ENCODE measurements at regions not wholly inside any gene's neighbourhood (a gene's known extent, or its start where the extent isn't known, plus 50 kb on each side); places are given as distances from the start of the nearest gene placed in this dataset.

DNA sequence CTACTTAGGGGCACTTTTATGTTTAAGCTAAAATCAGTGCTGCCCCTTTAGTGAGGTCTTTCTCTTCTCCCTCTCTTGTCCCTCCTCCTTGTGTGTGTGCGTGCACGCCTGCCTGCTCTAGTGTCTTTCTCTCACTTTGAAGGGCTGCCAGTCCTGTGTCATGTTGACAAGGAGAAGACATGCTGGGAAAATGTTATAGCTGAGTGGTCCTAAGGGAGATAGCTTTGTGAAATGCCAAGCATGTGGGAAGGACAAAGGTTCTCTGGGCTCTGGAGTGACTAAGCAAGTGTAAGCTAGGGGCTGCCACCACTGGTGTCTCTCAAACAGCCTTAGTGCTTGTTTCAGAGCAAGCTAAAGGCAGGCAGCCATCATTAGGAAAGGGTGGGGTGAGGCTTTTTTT, 108.4 kb downstream of the EMP1 start (continued):
- TF ChIP-seq HNF4G (IDR thresholded peaks at IDR 0.05), result no peak
- TF ChIP-seq GABPA (IDR thresholded peaks at IDR 0.05 in 1 of 2, conservative IDR thresholded peaks at IDR 0.05 in 1 of 2), result no peak
- TF ChIP-seq, protein P1, sequence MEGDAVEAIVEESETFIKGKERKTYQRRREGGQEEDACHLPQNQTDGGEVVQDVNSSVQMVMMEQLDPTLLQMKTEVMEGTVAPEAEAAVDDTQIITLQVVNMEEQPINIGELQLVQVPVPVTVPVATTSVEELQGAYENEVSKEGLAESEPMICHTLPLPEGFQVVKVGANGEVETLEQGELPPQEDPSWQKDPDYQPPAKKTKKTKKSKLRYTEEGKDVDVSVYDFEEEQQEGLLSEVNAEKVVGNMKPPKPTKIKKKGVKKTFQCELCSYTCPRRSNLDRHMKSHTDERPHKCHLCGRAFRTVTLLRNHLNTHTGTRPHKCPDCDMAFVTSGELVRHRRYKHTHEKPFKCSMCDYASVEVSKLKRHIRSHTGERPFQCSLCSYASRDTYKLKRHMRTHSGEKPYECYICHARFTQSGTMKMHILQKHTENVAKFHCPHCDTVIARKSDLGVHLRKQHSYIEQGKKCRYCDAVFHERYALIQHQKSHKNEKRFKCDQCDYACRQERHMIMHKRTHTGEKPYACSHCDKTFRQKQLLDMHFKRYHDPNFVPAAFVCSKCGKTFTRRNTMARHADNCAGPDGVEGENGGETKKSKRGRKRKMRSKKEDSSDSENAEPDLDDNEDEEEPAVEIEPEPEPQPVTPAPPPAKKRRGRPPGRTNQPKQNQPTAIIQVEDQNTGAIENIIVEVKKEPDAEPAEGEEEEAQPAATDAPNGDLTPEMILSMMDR (IDR thresholded peaks at IDR 0.05; ENCODE audit: low read depth, low read length, missing input control), result no peak
- no peak for TF ChIP-seq TAF1 (conservative IDR thresholded peaks at IDR 0.05)

DNA sequence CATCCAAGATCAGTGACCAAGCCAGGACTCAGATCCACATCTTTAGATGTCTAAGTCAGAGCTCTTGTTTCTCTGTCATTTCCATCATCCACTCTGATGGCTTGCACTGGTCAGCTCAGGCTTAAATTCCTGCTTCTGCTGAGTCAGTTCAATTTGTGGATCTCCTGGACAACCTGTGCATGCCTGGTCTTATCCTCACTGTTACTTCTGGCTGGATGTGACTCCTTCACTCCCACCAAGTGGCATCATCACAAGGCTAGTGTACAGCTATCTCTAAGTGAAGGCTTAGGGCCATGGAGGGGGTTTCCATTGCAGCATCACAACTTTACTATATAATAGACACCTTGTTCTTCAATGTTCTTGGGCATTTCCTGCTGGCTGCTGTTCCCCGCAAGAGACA, 102.9 kb downstream of the EMP1 start:
- no peak for TF ChIP-seq FOXA1 (IDR thresholded peaks at IDR 0.05)
- no peak for TF ChIP-seq YY1 (IDR thresholded peaks at IDR 0.05)
- TF ChIP-seq RXRA (IDR thresholded peaks at IDR 0.05), result no peak
- TF ChIP-seq, protein P2, sequence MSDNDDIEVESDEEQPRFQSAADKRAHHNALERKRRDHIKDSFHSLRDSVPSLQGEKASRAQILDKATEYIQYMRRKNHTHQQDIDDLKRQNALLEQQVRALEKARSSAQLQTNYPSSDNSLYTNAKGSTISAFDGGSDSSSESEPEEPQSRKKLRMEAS (IDR thresholded peaks at IDR 0.05), result no peak
- no peak for TF ChIP-seq FOXA2 (IDR thresholded peaks at IDR 0.05)
- TF ChIP-seq EGR1 (IDR thresholded peaks at IDR 0.05; ENCODE audit: low read depth in 2 of 2), result no peak
- no peak for TF ChIP-seq RAD21 (IDR thresholded peaks at IDR 0.05)
- TF ChIP-seq, protein P1 (IDR thresholded peaks at IDR 0.05; ENCODE audit: low read depth, low read length, missing input control), result no peak
- TF ChIP-seq HNF4G (IDR thresholded peaks at IDR 0.05), result no peak
- TF ChIP-seq, protein P3, sequence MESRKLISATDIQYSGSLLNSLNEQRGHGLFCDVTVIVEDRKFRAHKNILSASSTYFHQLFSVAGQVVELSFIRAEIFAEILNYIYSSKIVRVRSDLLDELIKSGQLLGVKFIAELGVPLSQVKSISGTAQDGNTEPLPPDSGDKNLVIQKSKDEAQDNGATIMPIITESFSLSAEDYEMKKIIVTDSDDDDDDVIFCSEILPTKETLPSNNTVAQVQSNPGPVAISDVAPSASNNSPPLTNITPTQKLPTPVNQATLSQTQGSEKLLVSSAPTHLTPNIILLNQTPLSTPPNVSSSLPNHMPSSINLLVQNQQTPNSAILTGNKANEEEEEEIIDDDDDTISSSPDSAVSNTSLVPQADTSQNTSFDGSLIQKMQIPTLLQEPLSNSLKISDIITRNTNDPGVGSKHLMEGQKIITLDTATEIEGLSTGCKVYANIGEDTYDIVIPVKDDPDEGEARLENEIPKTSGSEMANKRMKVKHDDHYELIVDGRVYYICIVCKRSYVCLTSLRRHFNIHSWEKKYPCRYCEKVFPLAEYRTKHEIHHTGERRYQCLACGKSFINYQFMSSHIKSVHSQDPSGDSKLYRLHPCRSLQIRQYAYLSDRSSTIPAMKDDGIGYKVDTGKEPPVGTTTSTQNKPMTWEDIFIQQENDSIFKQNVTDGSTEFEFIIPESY (IDR thresholded peaks at IDR 0.05), result no peak
- TF ChIP-seq GABPA (IDR thresholded peaks at IDR 0.05 in 1 of 2, conservative IDR thresholded peaks at IDR 0.05 in 1 of 2), result no peak
- no peak for TF ChIP-seq JUND (IDR thresholded peaks at IDR 0.05)
- TF ChIP-seq SP1 (IDR thresholded peaks at IDR 0.05), result no peak
- TF ChIP-seq, protein P4, sequence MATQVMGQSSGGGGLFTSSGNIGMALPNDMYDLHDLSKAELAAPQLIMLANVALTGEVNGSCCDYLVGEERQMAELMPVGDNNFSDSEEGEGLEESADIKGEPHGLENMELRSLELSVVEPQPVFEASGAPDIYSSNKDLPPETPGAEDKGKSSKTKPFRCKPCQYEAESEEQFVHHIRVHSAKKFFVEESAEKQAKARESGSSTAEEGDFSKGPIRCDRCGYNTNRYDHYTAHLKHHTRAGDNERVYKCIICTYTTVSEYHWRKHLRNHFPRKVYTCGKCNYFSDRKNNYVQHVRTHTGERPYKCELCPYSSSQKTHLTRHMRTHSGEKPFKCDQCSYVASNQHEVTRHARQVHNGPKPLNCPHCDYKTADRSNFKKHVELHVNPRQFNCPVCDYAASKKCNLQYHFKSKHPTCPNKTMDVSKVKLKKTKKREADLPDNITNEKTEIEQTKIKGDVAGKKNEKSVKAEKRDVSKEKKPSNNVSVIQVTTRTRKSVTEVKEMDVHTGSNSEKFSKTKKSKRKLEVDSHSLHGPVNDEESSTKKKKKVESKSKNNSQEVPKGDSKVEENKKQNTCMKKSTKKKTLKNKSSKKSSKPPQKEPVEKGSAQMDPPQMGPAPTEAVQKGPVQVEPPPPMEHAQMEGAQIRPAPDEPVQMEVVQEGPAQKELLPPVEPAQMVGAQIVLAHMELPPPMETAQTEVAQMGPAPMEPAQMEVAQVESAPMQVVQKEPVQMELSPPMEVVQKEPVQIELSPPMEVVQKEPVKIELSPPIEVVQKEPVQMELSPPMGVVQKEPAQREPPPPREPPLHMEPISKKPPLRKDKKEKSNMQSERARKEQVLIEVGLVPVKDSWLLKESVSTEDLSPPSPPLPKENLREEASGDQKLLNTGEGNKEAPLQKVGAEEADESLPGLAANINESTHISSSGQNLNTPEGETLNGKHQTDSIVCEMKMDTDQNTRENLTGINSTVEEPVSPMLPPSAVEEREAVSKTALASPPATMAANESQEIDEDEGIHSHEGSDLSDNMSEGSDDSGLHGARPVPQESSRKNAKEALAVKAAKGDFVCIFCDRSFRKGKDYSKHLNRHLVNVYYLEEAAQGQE (IDR thresholded peaks at IDR 0.05), result no peak
- no peaks in the 10 kb centered on the region for H3K36me3 ChIP-seq (ENCODE audit: control insufficient read depth in 4 of 4, insufficient read depth in 3 of 4, low read depth in 1 of 4, low read length in 3 of 4)
- H3K9ac ChIP-seq (ENCODE audit: low read depth in 1 of 2, low read length in 2 of 2), result no peak overlapping the region
- no peak overlapping the region for H3K4me3 ChIP-seq (ENCODE audit: low read depth in 1 of 3, low read length in 3 of 3)
- no peak overlapping the region for H3K27ac ChIP-seq (ENCODE audit: low read depth in 1 of 2, low read length in 2 of 2)
- no peaks in the 10 kb centered on the region for H3K9me3 ChIP-seq (ENCODE audit: control insufficient read depth in 4 of 4, low read length in 3 of 4)
- no peak for DNase-seq (ENCODE audit: low spot score)
- no peaks in the 10 kb centered on the region for H3K4me1 ChIP-seq (ENCODE audit: control insufficient read depth in 4 of 4, insufficient read depth in 4 of 4, low read length in 3 of 4)
- 93% methylated on average over 1 of the region's 1 CpG for WGBS
- H3K27me3 ChIP-seq (ENCODE audit: control insufficient read depth in 4 of 4, insufficient read depth in 4 of 4, low read length in 3 of 4), result no peaks in the 10 kb centered on the region

All from liver (tissue), 8 donors.